GM12864 (cell line): ENCODE measurements at regions not wholly inside any gene's neighbourhood (a gene's known extent, or its start where the extent isn't known, plus 50 kb on each side); places are given as distances from the start of the nearest gene placed in this dataset.

Source experiments
- DNase-seq: peaks from one replicate; pipeline ENCODE4 v3.0.0-alpha.2; 2011; ENCODE audit warnings: low read depth
- H3K4me3 ChIP-seq: 2 replicates; pipeline ENCODE4 v1.5.1; 2011; ENCODE audit warnings: mild to moderate bottlenecking, low read depth, low read length, control low read depth
- TF ChIP-seq, protein P1 (sequence below): IDR thresholded peaks from 2 replicates; pipeline ENCODE4 v1.5.1; 2011; ENCODE audit warnings: low read depth, mild to moderate bottlenecking, moderate library complexity, low read length, control low read depth, inconsistent platforms; ENCODE audit errors: missing control alignments

DNA sequence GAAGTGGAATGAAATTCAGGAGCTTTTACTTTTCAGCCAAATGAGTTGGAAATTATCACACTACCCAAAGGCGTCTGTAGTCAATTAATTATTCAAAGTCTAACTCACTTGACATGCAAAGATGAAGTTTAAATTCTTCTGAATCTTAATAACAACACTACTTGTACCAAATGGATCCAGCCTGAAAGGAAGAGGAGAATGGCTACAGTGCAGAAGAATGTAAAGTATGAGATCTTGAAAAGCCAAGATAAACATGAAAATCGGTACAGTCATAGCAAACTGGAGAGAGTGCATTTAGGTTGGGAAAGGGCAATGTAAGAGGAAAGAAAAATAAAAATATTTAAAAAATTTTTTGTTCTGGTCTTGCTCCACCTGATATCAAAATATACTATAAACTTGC is 195.5 kb downstream of the SIM1 start:
- no peak overlapping the region for H3K4me3 ChIP-seq
- TF ChIP-seq, protein P1, sequence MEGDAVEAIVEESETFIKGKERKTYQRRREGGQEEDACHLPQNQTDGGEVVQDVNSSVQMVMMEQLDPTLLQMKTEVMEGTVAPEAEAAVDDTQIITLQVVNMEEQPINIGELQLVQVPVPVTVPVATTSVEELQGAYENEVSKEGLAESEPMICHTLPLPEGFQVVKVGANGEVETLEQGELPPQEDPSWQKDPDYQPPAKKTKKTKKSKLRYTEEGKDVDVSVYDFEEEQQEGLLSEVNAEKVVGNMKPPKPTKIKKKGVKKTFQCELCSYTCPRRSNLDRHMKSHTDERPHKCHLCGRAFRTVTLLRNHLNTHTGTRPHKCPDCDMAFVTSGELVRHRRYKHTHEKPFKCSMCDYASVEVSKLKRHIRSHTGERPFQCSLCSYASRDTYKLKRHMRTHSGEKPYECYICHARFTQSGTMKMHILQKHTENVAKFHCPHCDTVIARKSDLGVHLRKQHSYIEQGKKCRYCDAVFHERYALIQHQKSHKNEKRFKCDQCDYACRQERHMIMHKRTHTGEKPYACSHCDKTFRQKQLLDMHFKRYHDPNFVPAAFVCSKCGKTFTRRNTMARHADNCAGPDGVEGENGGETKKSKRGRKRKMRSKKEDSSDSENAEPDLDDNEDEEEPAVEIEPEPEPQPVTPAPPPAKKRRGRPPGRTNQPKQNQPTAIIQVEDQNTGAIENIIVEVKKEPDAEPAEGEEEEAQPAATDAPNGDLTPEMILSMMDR, result no peak
- no peak for DNase-seq

DNA sequence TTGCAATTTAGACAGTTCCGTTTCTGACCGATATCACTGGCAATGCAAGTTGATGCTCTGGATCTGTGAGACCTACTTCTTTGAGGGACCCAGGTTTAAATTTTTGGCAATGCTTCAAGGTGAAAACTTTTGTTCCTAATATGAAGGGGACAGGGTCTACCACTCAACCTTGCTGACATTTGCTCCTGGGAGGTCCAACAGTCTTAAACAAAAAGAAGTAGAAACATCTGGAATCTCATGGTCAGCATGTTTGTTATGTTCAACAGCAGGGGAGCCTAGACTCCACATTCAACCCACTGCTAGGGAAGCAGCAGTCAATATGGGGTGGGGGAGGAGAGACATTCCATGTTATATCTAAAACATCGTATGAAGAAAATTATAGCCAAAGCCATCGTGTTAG is 196.4 kb downstream of the SIM1 start:
- no peak overlapping the region for H3K4me3 ChIP-seq
- no peak for DNase-seq
- TF ChIP-seq, protein P1, result no peak

DNA sequence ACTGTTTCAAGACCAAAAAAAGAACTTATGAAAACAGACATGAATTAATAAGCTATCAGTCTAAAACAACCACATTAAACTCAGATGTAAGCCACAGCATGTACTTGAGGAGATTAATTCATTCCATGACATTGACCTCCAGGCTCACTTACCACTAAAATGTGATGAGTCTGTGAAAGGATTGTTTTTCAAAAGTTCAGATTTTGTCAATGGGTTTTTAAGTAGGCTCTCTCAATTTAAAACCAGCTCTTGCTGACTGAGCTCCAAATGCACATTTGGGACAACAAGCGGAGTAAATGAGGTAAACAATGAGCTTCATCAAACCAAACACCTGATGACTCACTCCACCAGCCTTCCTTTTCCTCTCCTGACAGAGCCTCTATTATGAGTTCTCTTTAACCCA is 197.0 kb downstream of the SIM1 start:
- TF ChIP-seq, protein P1, result no peak
- DNase-seq, result no peak
- no peak overlapping the region for H3K4me3 ChIP-seq

DNA sequence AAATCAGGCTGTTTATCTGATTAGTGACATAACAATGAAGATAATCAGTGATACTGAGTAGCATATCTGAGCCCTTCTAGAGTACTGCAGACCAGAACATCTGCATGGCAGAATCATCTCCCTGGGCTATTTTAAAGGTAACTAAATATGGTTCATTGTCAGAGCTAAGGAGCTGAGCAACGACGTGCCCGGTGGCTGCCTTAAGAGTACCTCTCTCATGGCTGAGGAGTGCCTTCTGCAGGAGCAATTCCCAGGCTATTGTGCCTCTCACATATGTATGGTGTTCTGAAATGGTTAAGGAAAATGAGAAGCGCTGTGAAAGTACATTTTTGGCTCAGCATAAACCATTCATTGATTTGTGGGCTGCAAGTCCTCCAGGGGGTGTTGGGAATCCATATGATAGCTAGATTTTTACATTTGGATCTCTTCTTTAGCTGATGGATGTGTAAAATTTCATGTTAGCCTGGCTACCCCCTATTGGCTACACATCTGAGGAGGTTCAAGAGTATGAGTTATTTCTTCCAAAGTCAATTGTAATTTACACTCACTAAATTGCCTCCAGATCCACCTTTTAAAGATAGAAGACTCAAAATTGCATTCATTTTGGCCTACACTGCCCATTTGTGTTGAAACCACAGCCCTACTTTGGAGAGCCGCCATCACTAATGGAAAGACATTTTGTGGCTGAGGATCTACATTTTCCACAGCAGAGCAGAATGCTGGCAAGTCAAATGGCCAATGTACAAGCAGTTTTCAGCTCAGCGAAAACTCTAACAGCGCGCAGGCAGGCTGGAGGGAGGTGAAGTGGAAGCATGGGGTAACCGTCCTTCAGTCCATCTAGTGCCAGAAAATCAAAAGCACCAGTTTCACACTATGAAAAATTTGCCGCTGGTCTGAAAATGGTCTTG is 198.0 kb downstream of the SIM1 start:
- DNase-seq, result no peak
- TF ChIP-seq, protein P1, result no peak
- no peak overlapping the region for H3K4me3 ChIP-seq

DNA sequence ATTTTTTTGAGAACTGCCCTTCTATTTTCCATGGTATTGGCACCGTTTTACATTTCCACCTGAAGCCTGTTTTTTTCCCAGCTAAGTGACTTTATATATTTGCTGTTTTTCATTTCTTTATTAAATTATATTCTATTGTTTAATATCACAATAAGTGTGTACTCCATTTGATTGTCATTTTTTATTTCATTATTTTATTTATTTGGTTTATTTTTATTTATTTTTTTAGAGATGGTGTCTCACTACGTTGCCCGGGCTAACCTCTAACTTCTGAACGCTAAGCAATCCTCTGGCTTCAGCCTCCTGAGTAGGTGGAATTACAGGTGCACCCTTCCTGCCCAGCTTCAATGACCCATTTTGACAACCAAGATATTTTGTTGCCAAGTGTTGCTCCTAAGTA is 202.6 kb downstream of the SIM1 start:
- no peak overlapping the region for H3K4me3 ChIP-seq
- TF ChIP-seq, protein P1, result no peak
- no peak for DNase-seq

DNA sequence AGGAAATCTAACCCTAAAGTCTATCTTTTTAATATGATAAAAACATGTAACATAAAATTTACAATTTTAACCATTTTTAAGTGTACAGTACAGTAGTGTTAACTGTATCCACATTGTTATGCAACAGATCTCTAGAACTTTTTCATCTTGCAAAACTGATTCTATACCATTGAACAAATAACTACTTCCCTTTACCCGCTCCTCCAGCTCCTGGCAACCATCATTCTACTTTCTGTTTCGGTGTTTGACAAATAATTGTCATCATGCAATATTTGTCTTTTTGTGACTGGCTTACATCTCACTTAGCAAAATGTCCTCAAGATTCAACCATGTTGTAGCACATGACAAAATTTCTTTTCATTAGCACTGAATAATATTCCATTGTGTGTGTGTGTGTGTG is 203.2 kb downstream of the SIM1 start:
- DNase-seq, result no peak
- no peak overlapping the region for H3K4me3 ChIP-seq
- TF ChIP-seq, protein P1, result no peak

DNA sequence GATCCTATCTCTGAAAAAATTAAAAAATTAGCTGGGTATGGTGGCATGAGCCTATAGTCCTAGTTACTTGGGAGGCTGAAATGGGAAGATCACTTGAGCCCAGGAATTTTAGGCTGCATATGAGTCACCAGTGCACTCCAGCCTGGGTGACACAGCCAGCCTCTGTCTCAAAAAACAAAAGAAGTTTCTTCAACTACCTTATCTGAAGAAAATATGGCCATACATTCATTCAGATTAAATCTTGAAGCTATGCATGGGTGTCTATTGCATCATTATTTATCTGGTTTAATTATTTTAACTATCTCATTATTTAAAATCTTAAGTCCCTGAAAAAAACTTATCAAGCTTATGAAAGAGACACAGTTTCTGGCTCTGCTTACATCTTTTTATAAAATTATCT is 204.1 kb downstream of the SIM1 start:
- no peak for DNase-seq
- TF ChIP-seq, protein P1, result no peak
- no peak overlapping the region for H3K4me3 ChIP-seq
